CD14-positive monocyte (primary cell): ENCODE measurements at regions not wholly inside any gene's neighbourhood (a gene's known extent, or its start where the extent isn't known, plus 50 kb on each side); places are given as distances from the start of the nearest gene placed in this dataset.

Source experiments
- DNase-seq, 3 donors: peaks; one replicate each; pipeline ENCODE4 v3.0.0-alpha.2; 2011 to 2022
- H2AFZ ChIP-seq: 2 replicates; pipeline ENCODE4 v1.6.0; 2012; ENCODE audit warnings: mild to moderate bottlenecking, low read depth, low read length, inconsistent platforms; ENCODE audit not compliant: insufficient read depth, poor library complexity, severe bottlenecking
- H3K27ac ChIP-seq, 2 donors: 1 replicate in 1 of 2; 2 replicates in 1 of 2; pipeline ENCODE4 v1.5.1; 2012 to 2013; ENCODE audit warnings: low read length in 2 of 2, control low read depth in 1 of 2, inconsistent platforms in 1 of 2, low read depth in 1 of 2, mild to moderate bottlenecking in 1 of 2
- H3K27me3 ChIP-seq, 2 donors: one replicate each; pipeline versions ENCODE4 v1.6.0 to v1.6.1; 2011 to 2013; ENCODE audit warnings: low read length in 2 of 2; ENCODE audit not compliant: control insufficient read depth in 2 of 2, insufficient read depth in 2 of 2
- H3K36me3 ChIP-seq, 2 donors: replicated peaks in 1 of 2; 1 replicate in 1 of 2; 2 replicates in 1 of 2; pipeline versions ENCODE4 v1.5.1 to v1.6.1; 2012 to 2013; ENCODE audit warnings: low read length in 2 of 2, control low read depth in 1 of 2, inconsistent platforms in 1 of 2, mild to moderate bottlenecking in 1 of 2; ENCODE audit not compliant: insufficient read depth in 2 of 2, control insufficient read depth in 1 of 2
- H3K4me1 ChIP-seq, 2 donors: 1 replicate in 1 of 2; 2 replicates in 1 of 2; pipeline versions ENCODE4 v1.5.1 to v1.6.1; 2012 to 2013; ENCODE audit warnings: low read length in 2 of 2, control low read depth in 1 of 2, inconsistent platforms in 1 of 2, mild to moderate bottlenecking in 1 of 2, moderate library complexity in 1 of 2; ENCODE audit not compliant: insufficient read depth in 2 of 2, control insufficient read depth in 1 of 2
- H3K4me2 ChIP-seq: replicated peaks from 2 replicates; pipeline ENCODE3; 2012; ENCODE audit warnings: low read length, moderate library complexity, mild to moderate bottlenecking; ENCODE audit not compliant: poor library complexity, severe bottlenecking; ENCODE audit errors: extremely low read depth
- H3K4me3 ChIP-seq, 3 experiments: fragments of 200-600 bp in 1 of 3; sonication (generic) in 1 of 3; replicated peaks in 1 of 3; 1 replicate in 2 of 3; 2 replicates in 1 of 3; pipeline ENCODE4 v1.5.1; 2011 to 2013; ENCODE audit warnings: low read length in 3 of 3, mild to moderate bottlenecking in 3 of 3, control low read depth in 2 of 3, low read depth in 2 of 3, inconsistent platforms in 1 of 3, moderate library complexity in 1 of 3
- H3K79me2 ChIP-seq: 2 replicates; pipeline ENCODE4 v1.6.0; 2012; ENCODE audit warnings: mild to moderate bottlenecking, control low read depth, inconsistent platforms, low read length, moderate library complexity; ENCODE audit not compliant: insufficient read depth
- H3K9ac ChIP-seq: 2 replicates; pipeline ENCODE4 v1.6.0; 2017; ENCODE audit warnings: low read length, mild to moderate bottlenecking; ENCODE audit not compliant: insufficient read depth, poor library complexity, severe bottlenecking
- H3K9me3 ChIP-seq, 2 donors: replicated peaks in 1 of 2; 1 replicate in 1 of 2; 2 replicates in 1 of 2; pipeline versions ENCODE4 v1.5.1 to v1.6.1; 2012 to 2013; ENCODE audit warnings: low read length in 2 of 2, control low read depth in 1 of 2; ENCODE audit not compliant: control insufficient read depth in 1 of 2, insufficient read depth in 1 of 2
- H4K20me1 ChIP-seq: 2 replicates; pipeline ENCODE4 v1.6.0; 2012; ENCODE audit warnings: mild to moderate bottlenecking, low read length, control low read depth, moderate library complexity; ENCODE audit not compliant: insufficient read depth
- H3K27ac Mint-ChIP-seq, 7 donors: one replicate each; pipeline ENCODE4 v1.8.0; 2020; ENCODE audit warnings: mild to moderate bottlenecking in 7 of 7, mixed read lengths in 7 of 7, moderate library complexity in 6 of 7, inconsistent platforms in 2 of 7
- H3K27me3 Mint-ChIP-seq, 3 donors: one replicate each; pipeline ENCODE4 v1.8.0; 2021 to 2022; ENCODE audit warnings: low read depth in 3 of 3, mild to moderate bottlenecking in 3 of 3, mixed read lengths in 3 of 3, moderate library complexity in 3 of 3, inconsistent platforms in 1 of 3
- H3K36me3 Mint-ChIP-seq, 2 donors: one replicate each; pipeline ENCODE4 v1.8.0; 2020; ENCODE audit warnings: mixed read lengths in 2 of 2, inconsistent platforms in 1 of 2, mild to moderate bottlenecking in 1 of 2
- H3K4me1 Mint-ChIP-seq: one replicate; pipeline ENCODE4 v1.8.0; 2020; ENCODE audit warnings: mild to moderate bottlenecking, mixed read lengths
- H3K4me3 Mint-ChIP-seq, 2 donors: one replicate each; pipeline ENCODE4 v1.8.0; 2020; ENCODE audit warnings: mild to moderate bottlenecking in 2 of 2, mixed read lengths in 2 of 2, moderate library complexity in 1 of 2
- H3K9me3 Mint-ChIP-seq, 7 donors: one replicate each; pipeline ENCODE4 v1.8.0; 2020 to 2022; ENCODE audit warnings: mixed read lengths in 7 of 7, mild to moderate bottlenecking in 6 of 7, moderate library complexity in 6 of 7, inconsistent platforms in 2 of 7
- WGBS: methylation state at CpG from one replicate; pipeline ENCODE4 v1.1.5; 2013; ENCODE audit warnings: missing lambda C conversion rate; ENCODE audit not compliant: insufficient coverage; 5-methylcytosine and 5-hydroxymethylcytosine counted together
- intact Hi-C, 2 donors: fragments of 100-400 bp; cut with micrococcal nuclease; formaldehyde crosslinking; loops; one replicate each; pipeline versions ENCODE4 v1.15.0 to v1.15.1; 2023
- TF ChIP-seq, protein P1 (sequence below): fragments of 200-600 bp; IDR thresholded peaks from one replicate; pipeline ENCODE4 v1.8.0; 2022; ENCODE audit warnings: antibody characterized with exemption, mild to moderate bottlenecking

DNA sequence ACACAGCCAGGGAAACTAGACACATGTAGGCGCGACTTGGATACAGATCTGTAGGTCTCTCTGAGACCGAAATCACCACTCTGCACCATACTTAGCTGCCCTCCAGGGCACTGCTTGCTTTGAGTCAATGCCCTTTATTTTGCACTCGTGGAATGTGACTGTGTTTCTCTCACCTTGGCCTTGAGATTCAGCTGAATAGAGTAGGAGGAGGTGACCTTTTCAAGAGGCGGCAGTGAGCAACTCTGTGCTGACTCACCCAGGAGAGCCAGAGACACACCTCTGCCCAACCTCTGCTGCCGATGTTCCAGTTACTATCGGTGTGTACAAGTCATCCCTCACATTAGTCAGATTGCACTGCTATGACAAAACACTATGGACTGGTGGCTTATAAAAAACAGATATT, 583.4 kb downstream of the VRK1 start:
- Histone ChIP-seq H3K4me3 (no peak overlapping the region), H3K9ac (no peak overlapping the region), H3K79me2 (no peaks in the 10 kb centered on the region), H3K27ac (no peak overlapping the region), H3K4me2 (no peak overlapping the region), H3K36me3 (no peaks in the 10 kb centered on the region), H3K4me1 (no peaks in the 10 kb centered on the region), H2AFZ (no peak overlapping the region), H3K27me3 (no peaks in the 10 kb centered on the region), H3K9me3 (no peaks in the 10 kb centered on the region), H4K20me1 (no peaks in the 10 kb centered on the region)
- 93% methylated on average over 3 of the region's 7 CpGs for WGBS
- Mint-ChIP-seq H3K27ac (no peak overlapping the region), H3K36me3 (no peaks in the 10 kb centered on the region), H3K27me3 (peaks cover 2 to 9% (median 3%) of the 10 kb centered on the region in 3 donors), H3K9me3 (peaks cover 0 to 5% (median 2%) of the 10 kb centered on the region in 7 donors), H3K4me1 (peaks cover 2% of the 10 kb centered on the region), H3K4me3 (no peak overlapping the region)
- TF ChIP-seq, protein P1, sequence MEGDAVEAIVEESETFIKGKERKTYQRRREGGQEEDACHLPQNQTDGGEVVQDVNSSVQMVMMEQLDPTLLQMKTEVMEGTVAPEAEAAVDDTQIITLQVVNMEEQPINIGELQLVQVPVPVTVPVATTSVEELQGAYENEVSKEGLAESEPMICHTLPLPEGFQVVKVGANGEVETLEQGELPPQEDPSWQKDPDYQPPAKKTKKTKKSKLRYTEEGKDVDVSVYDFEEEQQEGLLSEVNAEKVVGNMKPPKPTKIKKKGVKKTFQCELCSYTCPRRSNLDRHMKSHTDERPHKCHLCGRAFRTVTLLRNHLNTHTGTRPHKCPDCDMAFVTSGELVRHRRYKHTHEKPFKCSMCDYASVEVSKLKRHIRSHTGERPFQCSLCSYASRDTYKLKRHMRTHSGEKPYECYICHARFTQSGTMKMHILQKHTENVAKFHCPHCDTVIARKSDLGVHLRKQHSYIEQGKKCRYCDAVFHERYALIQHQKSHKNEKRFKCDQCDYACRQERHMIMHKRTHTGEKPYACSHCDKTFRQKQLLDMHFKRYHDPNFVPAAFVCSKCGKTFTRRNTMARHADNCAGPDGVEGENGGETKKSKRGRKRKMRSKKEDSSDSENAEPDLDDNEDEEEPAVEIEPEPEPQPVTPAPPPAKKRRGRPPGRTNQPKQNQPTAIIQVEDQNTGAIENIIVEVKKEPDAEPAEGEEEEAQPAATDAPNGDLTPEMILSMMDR: no peak
- intact Hi-C loops: no loop called here
- DNase-seq: no peak

DNA sequence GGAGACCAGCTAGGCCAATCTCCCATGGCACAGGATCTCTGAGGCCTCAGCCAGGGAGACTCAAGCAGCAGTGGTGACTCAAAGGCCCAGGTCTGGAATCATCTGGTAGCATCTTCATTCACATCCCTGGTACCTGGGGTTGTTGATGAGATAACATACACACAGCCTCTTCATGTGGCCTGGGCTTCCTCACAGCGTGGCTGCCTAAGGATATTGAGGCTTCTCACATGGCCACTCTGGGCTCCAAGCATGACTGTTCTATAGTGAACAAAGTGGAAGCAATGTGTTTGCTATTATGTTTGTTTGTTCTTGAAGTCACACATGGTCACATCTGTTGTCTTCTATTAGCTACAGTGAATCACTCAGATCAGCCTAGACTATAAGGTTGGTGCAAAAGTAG, 584.1 kb downstream of the VRK1 start:
- no peaks in the 10 kb centered on the region for H3K36me3 ChIP-seq
- WGBS: no CpG with 5 or more reads among the region's 1 CpG
- no peak overlapping the region for H3K4me2 ChIP-seq
- no peaks in the 10 kb centered on the region for H3K79me2 ChIP-seq
- no peaks in the 10 kb centered on the region for H3K36me3 Mint-ChIP-seq
- peaks cover 2 to 9% (median 3%) of the 10 kb centered on the region in 3 donors for H3K27me3 Mint-ChIP-seq
- H3K9me3 ChIP-seq: no peaks in the 10 kb centered on the region
- H3K27ac ChIP-seq: no peak overlapping the region
- no peak overlapping the region for H2AFZ ChIP-seq
- no peak for DNase-seq
- H4K20me1 ChIP-seq: no peaks in the 10 kb centered on the region
- no peak overlapping the region for H3K4me3 ChIP-seq
- H3K4me1 ChIP-seq: no peaks in the 10 kb centered on the region
- no peak overlapping the region for H3K27ac Mint-ChIP-seq
- H3K4me1 Mint-ChIP-seq: peaks cover 2% of the 10 kb centered on the region
- no peaks in the 10 kb centered on the region for H3K27me3 ChIP-seq
- no peak overlapping the region for H3K9ac ChIP-seq
- H3K9me3 Mint-ChIP-seq: peaks cover 0 to 5% (median 2%) of the 10 kb centered on the region in 7 donors
- intact Hi-C loops: no loop called here
- H3K4me3 Mint-ChIP-seq: no peak overlapping the region
- TF ChIP-seq, protein P1: no peak
